Epidermal melanocyte (primary cell): ENCODE measurements at regions not wholly inside any gene's neighbourhood (a gene's known extent, or its start where the extent isn't known, plus 50 kb on each side); places are given as distances from the start of the nearest gene placed in this dataset.
A peak's percentile ranks its signal among the peaks of the same experiment; 100 is the strongest.
"Not testable (repeated sequence)": the region's sequence is repeated elsewhere in the genome, so short reads cannot be mapped to it uniquely, and the experiment has no call there.

Experiments
- DNase-seq: peaks from one replicate; pipeline ENCODE4 v3.0.0; 2011; ENCODE audit warnings: low spot score; ENCODE audit not compliant: insufficient read length

DNA sequence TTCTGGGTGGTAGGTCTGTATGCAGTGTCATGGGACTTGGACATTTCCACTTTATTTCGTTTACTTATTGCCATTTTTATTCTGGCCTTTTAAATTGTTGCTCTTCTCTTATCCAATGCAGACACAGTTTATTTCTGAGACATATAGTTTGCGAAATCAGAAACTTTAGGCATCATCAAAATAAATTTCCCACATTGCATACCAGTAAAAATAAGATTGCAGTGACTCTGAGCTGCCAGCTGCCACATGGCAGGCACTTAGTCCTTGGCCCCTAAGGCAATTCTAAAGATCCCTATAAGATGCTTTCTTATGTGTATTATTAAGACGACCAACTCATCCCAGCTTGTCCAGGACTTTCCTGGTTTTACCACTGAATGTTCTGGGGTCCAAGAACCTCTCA lies 81.8 kb upstream of the ANKRD1 start:
- no peak for DNase-seq

DNA sequence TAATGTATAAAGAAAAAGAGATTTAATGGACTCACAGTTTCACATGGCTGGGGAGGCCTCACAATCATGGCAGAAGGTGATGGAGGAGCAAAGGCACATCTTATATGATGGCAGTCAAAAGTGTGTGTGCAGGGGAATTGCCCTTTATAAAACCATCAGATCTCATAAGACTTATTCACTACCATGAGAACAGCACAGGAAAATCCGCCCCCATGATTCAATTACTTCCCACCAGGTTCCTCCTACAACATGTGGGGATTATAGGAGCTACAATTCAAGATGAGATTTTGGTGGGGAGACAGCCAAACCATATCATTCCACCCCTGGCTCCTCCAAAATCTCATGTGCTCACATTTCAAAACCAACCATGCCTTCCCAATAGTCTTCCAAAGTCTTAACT lies 82.5 kb upstream of the ANKRD1 start:
- not testable (repeated sequence) for DNase-seq

GRCh38 chr10:91005276-91005675 lies 84.4 kb upstream of the ANKRD1 start:
- DNase-seq = not testable (repeated sequence)

GRCh38 chr10:91006001-91006751 lies 85.3 kb upstream of the ANKRD1 start:
- peak; percentile 27 for DNase-seq

DNA sequence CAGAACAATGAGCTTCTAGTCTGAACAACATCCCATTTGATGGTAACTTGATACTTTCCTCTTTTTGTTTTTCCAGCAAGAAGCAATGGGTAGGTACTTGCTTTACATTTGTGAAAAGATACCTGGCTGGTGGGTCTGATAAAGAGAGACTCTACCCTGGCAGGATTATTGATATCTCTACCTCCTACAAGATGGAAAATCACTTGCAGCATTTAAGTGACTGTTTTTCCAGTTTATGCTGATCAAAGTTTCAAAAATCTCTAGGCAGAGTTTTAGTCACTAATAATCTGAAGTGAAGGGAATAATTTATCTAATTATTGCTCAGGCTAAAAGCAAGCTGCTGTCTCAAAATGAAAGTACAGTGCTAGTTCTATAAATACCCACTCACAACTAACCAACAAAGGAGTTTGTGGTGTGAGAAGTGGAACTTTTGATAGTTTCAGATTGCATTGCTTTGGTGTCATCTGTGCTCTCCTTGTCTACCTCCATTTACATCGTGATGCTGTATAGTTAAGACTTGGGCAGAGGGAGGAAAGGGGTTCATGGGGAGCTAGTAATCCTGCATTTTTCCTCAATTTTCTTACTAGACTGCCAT lies 86.0 kb upstream of the ANKRD1 start:
- DNase-seq = no peak

GRCh38 chr10:91007655-91008054 lies 86.8 kb upstream of the ANKRD1 start:
- DNase-seq = no peak

GRCh38 chr10:91009121-91009520 lies 88.2 kb upstream of the ANKRD1 start:
- no peak for DNase-seq

- no peak for DNase-seq
These were observed 90.1 kb upstream of the ANKRD1 start for GRCh38 chr10:91010952-91011351.

DNA sequence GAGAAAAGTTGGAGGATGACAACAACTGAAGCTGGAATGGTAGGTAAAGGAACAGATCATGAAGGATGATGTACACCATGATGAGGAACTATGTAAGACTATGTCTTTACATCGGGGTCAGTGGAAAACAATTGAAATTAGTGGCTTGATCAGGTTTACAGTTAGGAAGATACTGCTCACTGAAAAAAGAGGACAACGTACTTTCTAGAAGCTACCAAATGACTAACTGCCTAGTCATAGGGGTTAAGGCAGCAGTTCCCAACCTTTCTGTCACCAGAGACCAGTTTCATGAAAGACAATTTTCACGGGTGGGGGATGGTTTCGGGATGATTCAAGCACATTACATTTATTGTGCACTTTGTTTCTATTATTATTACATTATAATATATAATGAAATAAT lies 91.6 kb upstream of the ANKRD1 start:
- no peak for DNase-seq

GRCh38 chr10:91013985-91014384 lies 93.1 kb upstream of the ANKRD1 start:
- DNase-seq = no peak

DNA sequence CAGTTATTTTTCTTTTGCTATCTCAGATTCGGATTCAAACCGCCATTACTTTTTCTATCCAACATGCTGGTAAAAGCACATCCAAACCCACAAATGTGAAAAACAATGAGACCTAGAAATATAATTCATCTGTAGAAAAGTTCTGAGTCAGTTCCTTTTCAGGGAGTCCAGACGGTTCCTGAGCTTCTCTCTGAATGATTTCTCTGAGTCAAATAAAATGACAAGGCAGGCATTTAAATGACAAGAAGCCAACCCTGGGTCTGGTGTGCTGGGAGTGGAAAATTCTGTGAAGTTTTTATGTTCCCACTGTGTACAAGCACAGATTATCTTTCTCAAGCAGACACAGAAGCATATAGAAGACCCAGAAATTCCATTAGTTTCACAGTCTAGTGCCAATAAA lies 96.3 kb upstream of the ANKRD1 start:
- DNase-seq = no peak

DNA sequence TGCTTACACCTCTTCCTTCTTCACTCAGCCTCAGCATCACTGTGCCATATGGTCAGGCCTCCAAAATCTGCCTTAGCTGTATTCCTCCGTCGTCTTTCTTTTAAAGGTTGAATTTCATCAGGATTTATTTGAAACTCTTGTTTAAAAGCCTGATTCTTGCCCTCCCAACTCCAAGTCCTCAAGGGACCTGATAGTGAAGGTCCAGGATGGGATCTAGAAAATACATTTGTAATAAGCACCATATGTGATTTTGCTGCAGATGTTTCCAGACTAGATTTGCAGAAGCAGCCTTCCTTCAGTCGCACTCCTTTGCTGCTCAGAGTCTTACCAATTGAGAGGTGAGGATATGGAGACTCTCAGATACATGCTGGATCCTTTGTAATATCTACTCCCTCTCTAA lies 101.0 kb upstream of the ANKRD1 start:
- no peak for DNase-seq

- no peak for DNase-seq
These were observed 101.5 kb upstream of the ANKRD1 start for GRCh38 chr10:91022390-91022789.

DNA sequence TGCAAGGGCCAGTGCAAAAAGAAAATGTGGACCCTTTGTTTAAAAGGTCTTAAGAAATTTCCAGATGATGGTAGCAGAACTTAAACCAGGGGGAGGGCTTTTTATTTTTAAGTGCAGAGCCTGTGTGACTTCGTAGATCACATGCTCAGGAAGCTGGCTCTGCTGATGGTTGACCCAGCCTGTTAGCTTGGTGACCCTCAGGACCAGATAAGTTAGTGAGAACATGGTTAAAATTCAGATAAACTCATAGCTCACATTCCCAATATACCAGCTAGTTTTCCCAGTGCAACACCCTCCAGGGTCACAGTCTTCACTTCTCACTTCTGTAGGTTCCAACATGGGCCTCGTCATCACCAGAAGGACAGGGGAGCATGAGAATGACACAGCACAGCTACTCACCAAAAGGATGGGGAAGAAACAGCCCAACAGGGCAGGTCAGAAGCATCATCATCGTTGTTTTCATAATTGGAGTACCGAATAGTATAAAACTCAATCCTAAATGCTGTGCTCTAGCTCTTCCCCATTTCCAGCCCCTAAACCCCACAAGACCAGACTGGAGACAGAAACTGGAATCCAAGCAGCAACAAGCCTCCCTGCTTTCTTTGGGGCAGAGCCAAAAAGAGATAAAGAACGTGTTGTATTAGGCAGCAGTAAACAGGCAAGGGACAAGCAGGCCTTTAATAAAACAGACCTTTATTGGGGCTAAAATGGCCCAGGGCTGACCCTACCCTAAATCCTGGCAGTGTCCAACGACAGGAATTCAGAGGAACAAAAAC lies 102.2 kb upstream of the ANKRD1 start:
- DNase-seq = peak; percentile 64

- no peak for DNase-seq
These were observed 103.0 kb upstream of the ANKRD1 start for GRCh38 chr10:91023700-91024398.

DNA sequence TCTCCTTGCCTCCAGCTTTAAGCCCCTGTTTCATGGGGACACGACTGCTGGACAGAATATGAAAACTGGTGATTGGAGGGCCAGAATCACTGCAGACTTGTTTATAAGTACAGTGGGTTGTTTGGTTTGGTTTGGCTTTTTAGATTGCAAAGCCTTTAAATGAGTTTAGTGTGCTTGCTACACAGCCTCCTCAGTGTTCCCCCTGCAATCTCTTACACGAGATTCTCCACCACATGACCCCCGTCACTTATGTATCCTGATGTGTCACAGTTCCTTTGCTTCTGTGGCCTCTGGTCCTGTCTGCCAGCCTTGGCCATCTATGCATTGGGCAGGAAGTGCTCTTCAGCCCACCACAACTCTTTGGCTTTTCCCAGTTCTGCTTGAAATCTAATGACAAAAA lies 103.7 kb upstream of the ANKRD1 start:
- no peak for DNase-seq

DNA sequence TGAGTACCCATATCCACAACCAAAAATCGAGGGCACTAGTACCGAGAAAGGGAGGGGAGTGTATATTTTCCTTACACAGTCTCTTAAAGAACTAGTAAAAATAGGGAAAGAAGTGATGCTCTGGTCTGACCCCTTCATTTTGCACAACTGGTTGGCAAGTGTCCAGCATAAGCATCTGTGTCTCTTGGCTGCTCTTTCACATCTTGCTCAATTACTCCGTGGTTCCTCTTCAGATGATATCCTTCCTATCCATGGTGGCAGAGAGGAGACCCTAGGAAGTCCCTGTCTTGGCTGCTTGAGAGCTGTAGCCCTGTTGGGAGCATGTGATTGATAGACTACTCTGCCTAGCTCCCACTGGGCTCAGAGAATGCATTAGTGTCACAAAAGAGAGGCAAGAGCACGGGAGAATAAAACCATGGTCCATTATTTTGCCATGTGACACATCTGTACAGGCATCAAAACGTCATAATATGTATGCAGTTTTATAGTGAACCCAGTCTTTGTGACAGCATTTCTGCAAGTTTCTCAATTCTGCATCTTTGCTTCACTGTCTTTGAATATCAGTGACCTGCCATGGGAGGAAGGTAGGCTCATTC lies 111.8 kb upstream of the ANKRD1 start:
- DNase-seq = no peak

- DNase-seq = no peak
These were observed 112.5 kb upstream of the ANKRD1 start for GRCh38 chr10:91033324-91033950.

DNA sequence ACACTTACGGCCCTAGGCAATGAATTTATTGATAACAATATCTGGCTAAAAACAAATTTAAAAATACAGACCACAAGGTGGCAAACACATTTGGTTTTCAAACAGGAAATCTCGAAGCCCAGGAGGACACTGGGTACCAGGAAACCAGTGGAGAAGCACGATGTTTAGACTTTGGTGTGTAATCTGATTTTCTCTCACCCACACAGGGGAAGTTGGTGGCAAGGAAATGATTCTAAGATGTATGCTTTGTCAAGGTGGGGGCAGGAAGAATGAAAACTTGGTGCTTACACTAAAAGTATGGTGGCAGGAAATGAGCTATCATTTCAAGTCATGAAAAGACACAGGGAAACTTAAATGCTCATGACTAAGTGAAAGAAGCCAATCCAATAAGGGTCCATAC lies 113.2 kb upstream of the ANKRD1 start:
- no peak for DNase-seq

DNA sequence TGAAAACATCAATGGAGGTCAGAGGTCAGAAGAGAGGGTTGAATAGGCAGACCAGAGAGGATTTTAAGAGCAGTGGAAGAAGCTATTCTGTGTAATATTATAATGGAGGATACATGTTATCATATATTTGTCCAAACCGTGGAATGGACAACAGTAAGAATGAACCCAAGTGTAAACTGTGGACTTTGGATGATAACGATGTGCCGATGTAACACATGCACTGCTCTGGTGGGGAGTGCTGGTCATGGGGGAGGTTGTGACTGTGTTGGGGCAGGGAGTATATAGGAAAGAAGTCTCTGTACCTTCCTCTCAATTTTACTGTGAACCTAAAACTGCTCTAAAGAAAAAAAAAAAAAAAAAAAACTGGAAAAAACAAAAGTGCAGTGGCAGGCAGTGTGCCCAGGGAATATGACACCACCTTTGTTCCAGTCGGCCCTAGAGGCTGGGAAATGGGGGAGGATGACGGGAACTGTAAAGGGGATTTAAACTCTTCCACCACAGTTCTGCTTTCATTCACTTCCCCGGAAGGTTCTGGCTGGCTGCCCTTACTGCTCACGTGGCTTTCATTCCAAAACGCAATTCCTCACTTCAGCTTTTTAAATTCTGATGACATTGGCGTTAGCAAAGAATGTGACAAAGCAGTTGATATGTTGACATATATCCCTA lies 113.7 kb upstream of the ANKRD1 start:
- peak; percentile 50 for DNase-seq
